Keratinocyte (primary cell): ENCODE measurements at regions not wholly inside any gene's neighbourhood (a gene's known extent, or its start where the extent isn't known, plus 50 kb on each side); places are given as distances from the start of the nearest gene placed in this dataset.

ENCODE experiments used
- DNase-seq: peaks from one replicate; pipeline ENCODE4 v3.0.0-alpha.2; 2011; ENCODE audit warnings: low read depth, missing footprints, low spot score
- FAIRE-seq: peaks from 2 replicates; lab custom pipeline; 2011; peaks lifted over from hg19 to GRCh38; lab: Jason Lieb, UNC
- H2AFZ ChIP-seq: 2 replicates; pipeline ENCODE4 v1.6.0; 2012; ENCODE audit warnings: low read length, control low read depth, inconsistent platforms; ENCODE audit not compliant: control insufficient read depth
- H3K27ac ChIP-seq: 2 replicates; pipeline ENCODE4 v1.5.1; 2011; ENCODE audit warnings: low read length; ENCODE audit not compliant: control insufficient read depth, insufficient read depth
- H3K27me3 ChIP-seq: 3 replicates; pipeline ENCODE4 v1.6.0; 2011; ENCODE audit warnings: low read length; ENCODE audit not compliant: control insufficient read depth, insufficient read depth; ENCODE audit errors: extremely low read depth
- H3K36me3 ChIP-seq, 2 experiments: 2 replicates in 1 of 2; 3 replicates in 1 of 2; pipeline ENCODE4 v1.5.1; 2011; ENCODE audit warnings: low read length in 2 of 2, mild to moderate bottlenecking in 1 of 2; ENCODE audit not compliant: control insufficient read depth in 2 of 2, insufficient read depth in 2 of 2; ENCODE audit errors: extremely low read depth in 1 of 2
- H3K4me1 ChIP-seq: 3 replicates; pipeline ENCODE4 v1.5.1; 2011; ENCODE audit warnings: low read length; ENCODE audit not compliant: control insufficient read depth, insufficient read depth; ENCODE audit errors: extremely low read depth
- H3K4me2 ChIP-seq: 3 replicates; pipeline ENCODE4 v1.6.0; 2011; ENCODE audit warnings: low read depth, low read length; ENCODE audit not compliant: control insufficient read depth, insufficient read depth; ENCODE audit errors: extremely low read depth
- H3K4me3 ChIP-seq, 3 experiments: fragments of 200-600 bp in 1 of 3; sonication (generic) in 1 of 3; 2 replicates in 2 of 3; 3 replicates in 1 of 3; pipeline ENCODE4 v1.5.1; 2011 to 2016; ENCODE audit warnings: low read length in 3 of 3, mild to moderate bottlenecking in 3 of 3, control low read depth in 2 of 3, inconsistent platforms in 1 of 3, low read depth in 1 of 3, mixed read lengths in 1 of 3, mixed run types in 1 of 3, moderate library complexity in 1 of 3; ENCODE audit not compliant: control insufficient read depth in 2 of 3, insufficient read depth in 2 of 3; ENCODE audit errors: extremely low read depth in 1 of 3
- H3K79me2 ChIP-seq: 2 replicates; pipeline ENCODE4 v1.6.0; 2012; ENCODE audit warnings: low read length; ENCODE audit not compliant: control insufficient read depth, insufficient read depth
- H3K9ac ChIP-seq: 3 replicates; pipeline ENCODE4 v1.6.0; 2011; ENCODE audit warnings: low read length; ENCODE audit not compliant: control insufficient read depth, insufficient read depth; ENCODE audit errors: extremely low read depth
- H3K9me1 ChIP-seq: 3 replicates; pipeline ENCODE4 v1.6.0; 2011; ENCODE audit warnings: low read length; ENCODE audit not compliant: control insufficient read depth, insufficient read depth; ENCODE audit errors: extremely low read depth
- H3K9me3 ChIP-seq: 2 replicates; pipeline ENCODE4 v1.5.1; 2012; ENCODE audit warnings: low read depth, low read length; ENCODE audit not compliant: control insufficient read depth
- H4K20me1 ChIP-seq: 3 replicates; pipeline ENCODE4 v1.6.0; 2011; ENCODE audit warnings: low read length; ENCODE audit not compliant: control insufficient read depth, insufficient read depth; ENCODE audit errors: extremely low read depth
- EZH2 ChIP-seq: IDR thresholded peaks from one replicate; pipeline ENCODE4 v1.6.1; 2012; ENCODE audit warnings: inconsistent platforms, mild to moderate bottlenecking, low read length, moderate library complexity
- dilution Hi-C: fragments of 300-500 bp; cut with MboI; formaldehyde crosslinking; loops from one replicate; pipeline ENCODE4 v1.7.0; 2020; ENCODE audit warnings: low sequenced_read_pairs; ENCODE audit not compliant: extremely low pct_ligation_motif_present
- TF ChIP-seq, protein P1 (sequence below), 3 experiments: IDR thresholded peaks in 1 of 3; conservative IDR thresholded peaks in 1 of 3; optimal IDR thresholded peaks in 1 of 3; 2 replicates in 2 of 3; 3 replicates in 1 of 3; pipeline versions ENCODE3 to v1.5.1; 2011; ENCODE audit warnings: low read length in 3 of 3, mild to moderate bottlenecking in 3 of 3, moderate library complexity in 2 of 3, control low read depth in 1 of 3, inconsistent platforms in 1 of 3; ENCODE audit not compliant: insufficient read depth in 2 of 3; ENCODE audit errors: extremely low read depth in 1 of 3

DNA sequence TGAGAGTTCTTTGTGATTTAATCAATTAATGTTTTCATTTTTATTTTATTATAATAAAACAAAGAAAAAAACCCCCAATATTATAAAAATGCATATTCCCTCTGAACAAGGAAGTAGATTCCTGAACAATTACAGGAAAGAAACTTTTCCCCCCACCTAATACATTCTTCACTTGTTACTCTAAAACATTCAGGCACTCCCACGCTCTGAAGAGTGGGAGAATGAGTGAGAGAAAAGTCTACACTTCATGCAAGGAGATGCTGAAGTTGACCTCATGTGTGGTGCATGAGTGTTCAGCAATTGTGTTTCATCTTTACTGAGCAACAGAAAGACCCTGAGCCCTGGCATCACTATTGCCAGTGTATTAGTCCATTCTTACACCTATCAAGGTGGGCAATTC is 244.2 kb upstream of the IGFBP3 start:
- no peaks in the 10 kb centered on the region for H3K27me3 ChIP-seq
- DNase-seq (no peak), FAIRE-seq (no peak)
- H3K79me2 ChIP-seq, result no peaks in the 10 kb centered on the region
- H4K20me1 ChIP-seq, result no peaks in the 10 kb centered on the region
- H3K27ac ChIP-seq, result no peak overlapping the region
- H2AFZ ChIP-seq, result no peak overlapping the region
- no peak overlapping the region for H3K9ac ChIP-seq
- H3K9me1 ChIP-seq, result no peaks in the 10 kb centered on the region
- TF ChIP-seq EZH2, result no peak
- peaks cover 22% of the 10 kb centered on the region for H3K4me1 ChIP-seq
- no peaks in the 10 kb centered on the region for H3K36me3 ChIP-seq
- H3K9me3 ChIP-seq, result no peaks in the 10 kb centered on the region
- no peak overlapping the region for H3K4me3 ChIP-seq
- dilution Hi-C loops, result no loop called here
- H3K4me2 ChIP-seq, result no peak overlapping the region

DNA sequence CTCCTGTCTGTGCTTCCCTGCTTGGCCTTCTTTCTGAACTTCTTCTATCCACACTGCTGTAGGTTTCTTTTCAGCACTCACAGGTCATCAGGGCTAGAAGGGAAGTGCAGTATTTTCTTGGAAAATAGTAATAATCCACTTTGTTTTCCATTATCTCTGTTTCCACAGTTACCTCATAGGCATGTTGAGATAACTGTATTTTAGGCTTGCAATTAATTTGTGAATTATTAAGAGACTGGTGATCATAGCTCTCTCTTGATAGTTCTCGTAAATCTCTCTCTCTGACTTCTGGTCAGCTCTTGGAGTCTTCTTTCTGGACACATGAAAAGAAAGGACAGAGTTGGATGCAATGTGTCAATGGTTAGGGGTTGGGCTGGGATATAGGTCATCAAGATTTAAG is 243.6 kb upstream of the IGFBP3 start:
- H3K27me3 ChIP-seq, result no peaks in the 10 kb centered on the region
- no peak overlapping the region for H3K27ac ChIP-seq
- no peak overlapping the region for H2AFZ ChIP-seq
- no peaks in the 10 kb centered on the region for H3K9me3 ChIP-seq
- H3K9ac ChIP-seq, result no peak overlapping the region
- H3K9me1 ChIP-seq, result no peaks in the 10 kb centered on the region
- no peaks in the 10 kb centered on the region for H3K79me2 ChIP-seq
- no peaks in the 10 kb centered on the region for H3K36me3 ChIP-seq
- H3K4me3 ChIP-seq, result no peak overlapping the region
- FAIRE-seq, result no peak
- dilution Hi-C loops, result no loop called here
- H3K4me1 ChIP-seq, result peaks cover 27% of the 10 kb centered on the region
- DNase-seq, result no peak
- no peak for TF ChIP-seq EZH2
- TF ChIP-seq, protein P1, sequence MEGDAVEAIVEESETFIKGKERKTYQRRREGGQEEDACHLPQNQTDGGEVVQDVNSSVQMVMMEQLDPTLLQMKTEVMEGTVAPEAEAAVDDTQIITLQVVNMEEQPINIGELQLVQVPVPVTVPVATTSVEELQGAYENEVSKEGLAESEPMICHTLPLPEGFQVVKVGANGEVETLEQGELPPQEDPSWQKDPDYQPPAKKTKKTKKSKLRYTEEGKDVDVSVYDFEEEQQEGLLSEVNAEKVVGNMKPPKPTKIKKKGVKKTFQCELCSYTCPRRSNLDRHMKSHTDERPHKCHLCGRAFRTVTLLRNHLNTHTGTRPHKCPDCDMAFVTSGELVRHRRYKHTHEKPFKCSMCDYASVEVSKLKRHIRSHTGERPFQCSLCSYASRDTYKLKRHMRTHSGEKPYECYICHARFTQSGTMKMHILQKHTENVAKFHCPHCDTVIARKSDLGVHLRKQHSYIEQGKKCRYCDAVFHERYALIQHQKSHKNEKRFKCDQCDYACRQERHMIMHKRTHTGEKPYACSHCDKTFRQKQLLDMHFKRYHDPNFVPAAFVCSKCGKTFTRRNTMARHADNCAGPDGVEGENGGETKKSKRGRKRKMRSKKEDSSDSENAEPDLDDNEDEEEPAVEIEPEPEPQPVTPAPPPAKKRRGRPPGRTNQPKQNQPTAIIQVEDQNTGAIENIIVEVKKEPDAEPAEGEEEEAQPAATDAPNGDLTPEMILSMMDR (optimal IDR thresholded peaks at IDR 0.05 in 1 of 3, IDR thresholded peaks at IDR 0.05 in 1 of 3, conservative IDR thresholded peaks at IDR 0.05 in 1 of 3; ENCODE audit: extremely low read depth in 1 of 3, insufficient read depth in 2 of 3, low read length in 3 of 3), result no peak
- no peak overlapping the region for H3K4me2 ChIP-seq
- no peaks in the 10 kb centered on the region for H4K20me1 ChIP-seq

DNA sequence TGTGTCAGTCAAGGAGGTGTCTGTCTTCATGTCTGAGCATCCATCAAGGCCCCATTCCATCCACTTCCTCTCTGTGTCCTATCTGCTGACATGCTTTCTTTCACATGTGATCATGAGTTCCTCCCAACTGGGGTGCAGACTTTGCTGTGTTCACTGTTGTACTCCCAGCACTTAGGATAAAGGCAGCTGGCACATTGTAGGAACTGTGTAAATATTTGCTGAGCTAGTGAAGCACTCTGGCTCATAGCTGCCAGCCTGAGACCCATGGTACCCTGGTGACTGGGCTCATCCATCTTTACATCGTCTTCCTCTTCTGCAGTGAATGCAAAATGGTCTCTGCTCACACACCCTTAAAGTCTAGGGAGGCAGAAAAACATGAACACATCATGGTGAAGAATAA is 242.2 kb upstream of the IGFBP3 start:
- Histone ChIP-seq H3K4me3 (no peak overlapping the region), H3K9ac (no peak overlapping the region), H4K20me1 (no peaks in the 10 kb centered on the region), H3K27ac (no peak overlapping the region), H3K9me3 (no peaks in the 10 kb centered on the region), H3K79me2 (no peaks in the 10 kb centered on the region), H3K4me2 (no peak overlapping the region), H2AFZ (no peak overlapping the region), H3K9me1 (no peaks in the 10 kb centered on the region), H3K27me3 (no peaks in the 10 kb centered on the region), H3K4me1 (peaks cover 16% of the 10 kb centered on the region), H3K36me3 (no peaks in the 10 kb centered on the region)
- TF ChIP-seq EZH2, result no peak
- TF ChIP-seq, protein P1 (optimal IDR thresholded peaks at IDR 0.05 in 1 of 3, IDR thresholded peaks at IDR 0.05 in 1 of 3, conservative IDR thresholded peaks at IDR 0.05 in 1 of 3; ENCODE audit: extremely low read depth in 1 of 3, insufficient read depth in 2 of 3, low read length in 3 of 3), result no peak
- no peak for FAIRE-seq
- dilution Hi-C loops, result no loop called here
- no peak for DNase-seq
